ENCODE measurements at regions not wholly inside any gene's neighbourhood (a gene's known extent, or its start where the extent isn't known, plus 50 kb on each side); places are given as distances from the start of the nearest gene placed in this dataset.

DNA sequence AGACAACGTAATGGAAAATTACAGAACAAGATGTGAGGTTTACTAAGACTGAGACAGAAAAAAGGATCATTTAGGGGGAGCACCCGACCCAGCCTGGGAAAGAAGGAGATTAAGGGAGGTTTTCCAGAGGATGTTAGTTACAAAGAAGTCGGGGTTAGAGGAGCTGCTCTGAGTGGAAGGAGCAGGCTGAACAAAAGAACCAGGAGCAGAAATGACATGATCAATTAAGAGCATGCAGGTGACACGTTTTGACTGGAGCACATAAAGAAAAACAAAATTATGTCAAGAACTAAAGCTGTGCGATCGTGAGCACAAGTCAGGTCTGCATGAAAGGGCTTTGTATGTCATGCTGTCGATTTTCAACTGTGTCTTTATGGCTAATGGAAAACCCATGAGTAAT, 417.3 kb upstream of the MARCKS start:
- Histone ChIP-seq H3K9me3 (no peaks in the 10 kb centered on the region), H3K36me3 (no peaks in the 10 kb centered on the region), H3K4me3 (ENCODE audit: low read depth, low read length) (no peak overlapping the region), H3K4me1 (no peaks in the 10 kb centered on the region; the same call in 1 of the 2 replicates), H3K27me3 (no peaks in the 10 kb centered on the region)
- TF ChIP-seq, protein P1, sequence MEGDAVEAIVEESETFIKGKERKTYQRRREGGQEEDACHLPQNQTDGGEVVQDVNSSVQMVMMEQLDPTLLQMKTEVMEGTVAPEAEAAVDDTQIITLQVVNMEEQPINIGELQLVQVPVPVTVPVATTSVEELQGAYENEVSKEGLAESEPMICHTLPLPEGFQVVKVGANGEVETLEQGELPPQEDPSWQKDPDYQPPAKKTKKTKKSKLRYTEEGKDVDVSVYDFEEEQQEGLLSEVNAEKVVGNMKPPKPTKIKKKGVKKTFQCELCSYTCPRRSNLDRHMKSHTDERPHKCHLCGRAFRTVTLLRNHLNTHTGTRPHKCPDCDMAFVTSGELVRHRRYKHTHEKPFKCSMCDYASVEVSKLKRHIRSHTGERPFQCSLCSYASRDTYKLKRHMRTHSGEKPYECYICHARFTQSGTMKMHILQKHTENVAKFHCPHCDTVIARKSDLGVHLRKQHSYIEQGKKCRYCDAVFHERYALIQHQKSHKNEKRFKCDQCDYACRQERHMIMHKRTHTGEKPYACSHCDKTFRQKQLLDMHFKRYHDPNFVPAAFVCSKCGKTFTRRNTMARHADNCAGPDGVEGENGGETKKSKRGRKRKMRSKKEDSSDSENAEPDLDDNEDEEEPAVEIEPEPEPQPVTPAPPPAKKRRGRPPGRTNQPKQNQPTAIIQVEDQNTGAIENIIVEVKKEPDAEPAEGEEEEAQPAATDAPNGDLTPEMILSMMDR (IDR thresholded peaks at IDR 0.05; ENCODE audit: low read depth, low read length), result no peak
- DNase-seq, result no peak

DNA sequence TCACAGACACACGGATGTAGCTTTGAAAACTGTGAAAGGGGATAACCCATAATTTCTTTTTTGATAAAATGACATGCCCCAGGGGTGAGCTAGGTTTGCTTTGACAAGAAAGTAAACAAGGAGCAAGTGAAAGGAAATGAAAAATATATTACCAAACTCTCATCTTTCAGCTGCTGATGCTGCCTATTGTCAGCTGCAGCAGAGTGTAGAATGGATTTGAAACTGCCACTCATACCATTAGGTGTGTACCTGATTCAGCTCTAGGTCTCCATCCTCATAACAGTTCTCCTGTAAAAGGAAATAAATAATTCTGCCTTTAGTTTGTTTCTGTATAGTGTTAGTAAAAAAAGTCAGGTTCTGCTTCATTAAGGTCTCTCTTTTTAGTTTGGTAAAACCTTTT, 415.1 kb upstream of the MARCKS start:
- H3K27me3 ChIP-seq, result no peaks in the 10 kb centered on the region

DNA sequence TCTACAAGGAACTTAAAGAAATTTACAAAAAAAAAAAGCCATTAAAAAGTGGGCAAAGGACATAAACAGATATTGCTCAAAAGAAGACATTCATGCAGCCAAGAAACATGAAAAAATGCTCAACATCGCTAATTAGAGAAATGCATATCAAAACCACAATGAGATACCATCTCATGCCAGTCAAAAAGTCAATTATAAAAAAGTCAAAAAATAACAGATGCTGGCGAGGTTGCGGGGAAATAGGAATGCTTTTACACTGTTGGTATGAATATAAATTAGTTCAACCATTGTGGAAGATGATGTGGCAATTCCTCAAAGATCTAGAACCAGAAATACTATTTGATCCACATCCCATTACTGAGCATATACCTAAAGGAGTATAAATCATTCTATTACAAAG, 411.9 kb upstream of the MARCKS start:
- no peaks in the 10 kb centered on the region for H3K9me3 ChIP-seq
- no peak overlapping the region for H3K4me3 ChIP-seq (ENCODE audit: low read depth, low read length)
- TF ChIP-seq, protein P1 (IDR thresholded peaks at IDR 0.05; ENCODE audit: low read depth, low read length), result no peak
- H3K4me1 ChIP-seq, result no peaks in the 10 kb centered on the region
- no peaks in the 10 kb centered on the region for H3K36me3 ChIP-seq
- no peaks in the 10 kb centered on the region for H3K27me3 ChIP-seq
- DNase-seq, result no peak

More for the DNA sequence above, 415.1 kb upstream of the MARCKS start:
- Histone ChIP-seq H3K36me3 (no peaks in the 10 kb centered on the region), H3K4me1 (no peaks in the 10 kb centered on the region; the same call in 1 of the 2 replicates), H3K4me3 (ENCODE audit: low read depth, low read length) (no peak overlapping the region), H3K9me3 (no peaks in the 10 kb centered on the region)
- TF ChIP-seq, protein P1 (IDR thresholded peaks at IDR 0.05; ENCODE audit: low read depth, low read length), result no peak
- DNase-seq, result no peak

DNA sequence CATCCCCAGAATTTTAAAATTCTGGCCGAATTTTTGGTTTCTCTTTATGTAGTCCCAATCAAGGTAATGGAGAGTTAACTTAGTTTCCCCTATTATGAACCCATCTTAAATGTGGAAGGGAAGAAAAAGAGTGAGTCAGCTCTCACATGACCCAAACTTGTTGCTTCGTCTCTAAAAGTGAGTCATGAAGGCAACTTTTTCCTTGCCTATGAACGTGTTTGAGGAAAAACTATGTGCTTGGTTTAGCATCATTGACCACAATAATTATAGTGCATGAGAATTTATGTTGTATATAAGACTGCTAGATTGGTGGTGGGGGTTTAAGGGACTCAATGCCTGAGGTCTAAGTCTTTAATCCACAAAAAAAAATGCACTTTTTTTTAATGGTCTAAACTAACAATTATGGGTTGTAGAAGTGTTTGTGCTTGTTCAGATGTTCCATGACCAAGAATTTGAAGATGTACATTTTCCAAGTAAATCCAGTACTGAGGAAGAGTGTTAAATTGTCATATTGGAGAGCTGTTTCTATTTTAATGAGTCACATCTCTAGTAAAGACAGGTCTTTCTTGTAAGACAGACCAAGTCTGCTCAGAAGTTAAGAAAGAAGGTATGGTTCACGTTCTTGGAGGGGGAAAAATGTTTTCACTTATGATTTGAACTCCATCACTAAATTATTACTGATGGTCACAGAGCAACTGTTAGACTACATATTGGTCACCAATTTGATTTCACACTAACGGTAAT, 409.9 kb upstream of the MARCKS start:
- DNase-seq, result no peak
- no peaks in the 10 kb centered on the region for H3K4me1 ChIP-seq
- H3K4me3 ChIP-seq (ENCODE audit: low read depth, low read length), result no peak overlapping the region
- no peaks in the 10 kb centered on the region for H3K9me3 ChIP-seq
- TF ChIP-seq, protein P1 (IDR thresholded peaks at IDR 0.05; ENCODE audit: low read depth, low read length), result no peak
- H3K27me3 ChIP-seq, result no peaks in the 10 kb centered on the region
- H3K36me3 ChIP-seq, result no peaks in the 10 kb centered on the region

DNA sequence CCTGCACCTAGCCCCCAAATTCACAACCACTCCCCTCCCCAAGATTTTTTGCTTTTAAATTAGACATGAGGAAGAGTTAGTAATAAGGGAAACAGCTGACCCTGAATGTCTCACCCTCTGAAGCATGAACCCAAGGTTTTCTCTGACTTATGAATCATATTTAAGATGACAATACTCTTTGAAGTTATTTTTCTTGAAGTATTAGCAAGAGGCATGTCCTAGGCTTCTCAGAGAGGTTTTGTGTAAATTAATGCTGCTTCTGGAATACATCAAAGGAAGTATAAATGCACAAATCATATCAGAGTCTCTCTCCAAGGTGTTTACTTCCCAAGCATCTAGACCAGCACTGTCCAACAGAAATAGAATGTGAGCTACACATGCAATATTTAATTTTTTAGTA, 408.1 kb upstream of the MARCKS start:
- DNase-seq, result no peak
- H3K4me3 ChIP-seq (ENCODE audit: low read depth, low read length), result no peak overlapping the region
- TF ChIP-seq, protein P1 (IDR thresholded peaks at IDR 0.05; ENCODE audit: low read depth, low read length), result no peak
- no peaks in the 10 kb centered on the region for H3K4me1 ChIP-seq
- H3K27me3 ChIP-seq, result no peaks in the 10 kb centered on the region
- no peaks in the 10 kb centered on the region for H3K9me3 ChIP-seq
- H3K36me3 ChIP-seq, result no peaks in the 10 kb centered on the region

DNA sequence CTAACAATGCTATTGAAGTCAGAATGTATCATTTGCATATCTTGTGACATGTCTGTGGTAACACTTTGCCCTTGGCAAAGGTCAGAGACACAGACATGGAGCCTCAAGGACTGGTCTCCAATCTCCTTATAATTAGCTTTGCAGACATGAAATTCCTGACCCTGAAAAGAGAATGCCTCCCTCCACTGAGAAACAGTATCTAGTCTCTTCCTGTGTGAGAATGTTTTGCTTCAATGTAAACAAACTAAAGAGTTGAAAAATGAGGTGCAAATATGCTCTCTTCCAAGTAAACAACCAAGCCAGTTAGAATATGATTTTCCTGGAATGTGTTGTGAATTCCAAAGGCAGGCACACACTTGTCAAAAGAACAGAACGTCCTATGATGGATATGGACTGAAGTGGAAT, 407.1 kb upstream of the MARCKS start:
- Histone ChIP-seq H3K36me3 (no peaks in the 10 kb centered on the region), H3K4me1 (no peaks in the 10 kb centered on the region), H3K4me3 (ENCODE audit: low read depth, low read length) (no peak overlapping the region), H3K9me3 (no peaks in the 10 kb centered on the region), H3K27me3 (no peaks in the 10 kb centered on the region)
- TF ChIP-seq, protein P1 (IDR thresholded peaks at IDR 0.05; ENCODE audit: low read depth, low read length), result no peak
- no peak for DNase-seq
